ENCODE measurements at regions not wholly inside any gene's neighbourhood (a gene's known extent, or its start where the extent isn't known, plus 50 kb on each side); places are given as distances from the start of the nearest gene placed in this dataset.
"Not testable (repeated sequence)": the region's sequence is repeated elsewhere in the genome, so short reads cannot be mapped to it uniquely, and the experiment has no call there.

DNA sequence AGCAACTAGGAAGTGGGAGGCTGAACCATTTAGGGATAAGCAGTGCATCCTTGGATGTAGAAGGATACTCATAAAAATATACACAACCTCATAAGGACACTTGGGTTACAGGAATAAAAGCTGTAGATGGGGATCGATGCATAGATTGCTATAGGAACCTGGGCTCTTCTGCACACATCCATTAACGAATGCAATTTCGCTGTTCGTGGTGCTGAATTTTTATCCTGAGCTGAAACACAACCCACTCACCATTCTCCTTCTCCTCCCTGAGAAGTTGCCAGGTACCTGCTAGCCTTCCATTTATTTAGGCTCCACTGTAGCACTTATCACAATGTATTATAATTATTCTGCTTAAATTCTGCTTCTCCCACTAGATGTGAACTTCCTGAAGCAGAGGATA is 320.6 kb upstream of the BRINP1 start:
- Histone ChIP-seq H3K9me3 (ENCODE audit: insufficient read depth, low read length) (no peaks in the 10 kb centered on the region), H3K27ac (ENCODE audit: low read length) (no peak overlapping the region), H3K4me2 (ENCODE audit: low read length) (no peak overlapping the region), H3K79me2 (ENCODE audit: low read length) (no peaks in the 10 kb centered on the region), H2AFZ (ENCODE audit: low read depth, low read length) (no peak overlapping the region), H3K4me1 (ENCODE audit: low read length) (no peaks in the 10 kb centered on the region), H4K20me1 (ENCODE audit: insufficient read depth, low read length) (no peaks in the 10 kb centered on the region), H3K36me3 (replicated peaks; ENCODE audit: low read depth, low read length) (no peaks in the 10 kb centered on the region), H3K4me3 (ENCODE audit: low read length) (no peak overlapping the region), H3K27me3 (ENCODE audit: low read depth, low read length) (no peaks in the 10 kb centered on the region), H3K9ac (ENCODE audit: low read length) (no peak overlapping the region)
- TF ChIP-seq, protein P1, sequence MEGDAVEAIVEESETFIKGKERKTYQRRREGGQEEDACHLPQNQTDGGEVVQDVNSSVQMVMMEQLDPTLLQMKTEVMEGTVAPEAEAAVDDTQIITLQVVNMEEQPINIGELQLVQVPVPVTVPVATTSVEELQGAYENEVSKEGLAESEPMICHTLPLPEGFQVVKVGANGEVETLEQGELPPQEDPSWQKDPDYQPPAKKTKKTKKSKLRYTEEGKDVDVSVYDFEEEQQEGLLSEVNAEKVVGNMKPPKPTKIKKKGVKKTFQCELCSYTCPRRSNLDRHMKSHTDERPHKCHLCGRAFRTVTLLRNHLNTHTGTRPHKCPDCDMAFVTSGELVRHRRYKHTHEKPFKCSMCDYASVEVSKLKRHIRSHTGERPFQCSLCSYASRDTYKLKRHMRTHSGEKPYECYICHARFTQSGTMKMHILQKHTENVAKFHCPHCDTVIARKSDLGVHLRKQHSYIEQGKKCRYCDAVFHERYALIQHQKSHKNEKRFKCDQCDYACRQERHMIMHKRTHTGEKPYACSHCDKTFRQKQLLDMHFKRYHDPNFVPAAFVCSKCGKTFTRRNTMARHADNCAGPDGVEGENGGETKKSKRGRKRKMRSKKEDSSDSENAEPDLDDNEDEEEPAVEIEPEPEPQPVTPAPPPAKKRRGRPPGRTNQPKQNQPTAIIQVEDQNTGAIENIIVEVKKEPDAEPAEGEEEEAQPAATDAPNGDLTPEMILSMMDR (IDR thresholded peaks at IDR 0.05; ENCODE audit: low read depth, low read length) = no peak
- TF ChIP-seq EZH2phosphoT487 (IDR thresholded peaks at IDR 0.05; ENCODE audit: low read depth) = no peak

DNA sequence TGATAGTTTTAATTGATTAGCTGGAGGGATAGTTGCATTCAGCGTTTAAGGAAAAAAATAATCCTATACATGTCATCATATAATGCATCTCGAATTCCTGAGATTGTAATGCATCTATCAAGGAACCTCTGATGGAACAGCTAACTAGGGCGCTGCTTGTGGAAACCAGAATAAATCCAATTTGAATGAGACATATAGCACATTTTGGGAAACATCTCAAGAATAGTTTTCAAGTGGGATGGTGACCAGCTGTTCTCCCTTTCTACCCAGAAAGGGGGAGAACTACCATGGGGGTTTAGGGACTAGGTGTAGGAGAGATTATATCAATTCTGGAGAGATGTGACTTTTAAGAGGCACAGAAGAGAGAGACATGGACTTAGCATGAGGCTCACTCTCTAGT is 319.3 kb upstream of the BRINP1 start:
- H3K4me2 ChIP-seq (ENCODE audit: low read length) = no peak overlapping the region
- no peak for TF ChIP-seq EZH2phosphoT487 (IDR thresholded peaks at IDR 0.05; ENCODE audit: low read depth)
- TF ChIP-seq, protein P1 (IDR thresholded peaks at IDR 0.05; ENCODE audit: low read depth, low read length) = no peak
- no peaks in the 10 kb centered on the region for H3K4me1 ChIP-seq (ENCODE audit: low read length)
- no peaks in the 10 kb centered on the region for H4K20me1 ChIP-seq (ENCODE audit: insufficient read depth, low read length)
- H2AFZ ChIP-seq (ENCODE audit: low read depth, low read length) = no peak overlapping the region
- H3K9me3 ChIP-seq (ENCODE audit: insufficient read depth, low read length) = no peaks in the 10 kb centered on the region
- no peak overlapping the region for H3K27ac ChIP-seq (ENCODE audit: low read length)
- H3K79me2 ChIP-seq (ENCODE audit: low read length) = no peaks in the 10 kb centered on the region
- no peaks in the 10 kb centered on the region for H3K36me3 ChIP-seq (replicated peaks; ENCODE audit: low read depth, low read length)
- H3K27me3 ChIP-seq (ENCODE audit: low read depth, low read length) = no peaks in the 10 kb centered on the region
- H3K9ac ChIP-seq (ENCODE audit: low read length) = no peak overlapping the region
- H3K4me3 ChIP-seq (ENCODE audit: low read length) = no peak overlapping the region

DNA sequence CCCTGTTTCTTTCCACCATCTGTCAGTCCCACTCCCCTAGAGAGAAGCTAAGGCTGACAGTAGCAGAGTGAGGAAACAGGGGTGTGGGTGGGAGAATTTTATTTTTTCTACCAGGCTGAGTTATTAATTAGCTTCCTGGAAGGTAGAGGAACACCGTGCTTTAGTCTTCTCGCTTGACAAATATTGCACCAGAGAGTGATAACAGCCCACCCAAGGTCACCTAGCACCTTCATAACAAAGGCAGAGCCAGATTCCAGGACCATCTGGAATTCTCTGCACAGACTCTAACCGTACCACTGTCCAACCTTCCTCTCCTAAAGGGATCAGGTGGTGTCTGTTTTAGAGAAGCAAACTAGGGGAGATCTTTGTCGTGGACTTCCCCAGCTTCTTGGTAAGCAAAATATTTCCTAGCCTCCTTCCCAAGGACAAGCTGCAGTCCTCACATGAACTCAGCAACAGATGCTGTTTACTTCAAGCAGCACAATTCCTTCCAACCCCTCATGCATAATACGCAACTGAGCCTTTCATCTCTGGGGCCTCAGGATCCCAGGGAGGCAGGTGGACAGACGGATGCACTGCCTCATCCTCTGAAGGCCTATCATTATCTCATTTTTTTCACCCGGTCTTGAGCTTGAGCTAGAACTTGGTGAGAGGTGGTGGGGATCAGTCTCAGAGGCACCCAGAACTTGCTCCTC is 308.7 kb upstream of the BRINP1 start:
- Histone ChIP-seq H2AFZ (ENCODE audit: low read depth, low read length) (no peak overlapping the region), H3K9me3 (ENCODE audit: insufficient read depth, low read length) (no peaks in the 10 kb centered on the region), H4K20me1 (ENCODE audit: insufficient read depth, low read length) (no peaks in the 10 kb centered on the region), H3K4me3 (ENCODE audit: low read length) (no peak overlapping the region), H3K36me3 (replicated peaks; ENCODE audit: low read depth, low read length) (no peaks in the 10 kb centered on the region), H3K79me2 (ENCODE audit: low read length) (no peaks in the 10 kb centered on the region), H3K4me1 (ENCODE audit: low read length) (no peaks in the 10 kb centered on the region), H3K9ac (ENCODE audit: low read length) (no peak overlapping the region), H3K27ac (ENCODE audit: low read length) (no peak overlapping the region), H3K4me2 (ENCODE audit: low read length) (no peak overlapping the region), H3K27me3 (ENCODE audit: low read depth, low read length) (no peaks in the 10 kb centered on the region)
- no peak for TF ChIP-seq EZH2phosphoT487 (IDR thresholded peaks at IDR 0.05; ENCODE audit: low read depth)
- TF ChIP-seq, protein P1 (IDR thresholded peaks at IDR 0.05; ENCODE audit: low read depth, low read length) = no peak

DNA sequence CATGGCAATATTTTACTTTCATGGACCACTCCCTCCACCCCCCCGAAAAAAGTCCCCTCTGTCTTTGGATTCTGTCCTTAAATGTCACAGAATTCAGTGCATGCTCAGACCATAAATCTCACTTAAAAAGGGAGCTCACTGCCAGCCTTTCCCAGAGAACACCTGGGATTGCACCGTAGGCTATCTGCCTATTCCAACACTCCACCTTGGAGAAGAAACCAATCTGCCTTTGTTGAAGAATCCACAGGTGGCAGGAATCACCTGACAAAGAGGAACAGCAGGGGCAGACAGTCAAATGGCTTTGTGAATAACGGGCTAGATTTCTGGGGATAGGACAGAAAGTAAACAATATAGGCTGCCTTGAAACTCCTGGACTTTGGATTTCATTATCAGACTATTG is 306.7 kb upstream of the BRINP1 start:
- Histone ChIP-seq H3K4me2 (ENCODE audit: low read length) (no peak overlapping the region), H3K27ac (ENCODE audit: low read length) (no peak overlapping the region), H4K20me1 (ENCODE audit: insufficient read depth, low read length) (no peaks in the 10 kb centered on the region), H2AFZ (ENCODE audit: low read depth, low read length) (no peak overlapping the region), H3K9ac (ENCODE audit: low read length) (no peak overlapping the region), H3K79me2 (ENCODE audit: low read length) (no peaks in the 10 kb centered on the region), H3K4me1 (ENCODE audit: low read length) (no peaks in the 10 kb centered on the region), H3K36me3 (replicated peaks; ENCODE audit: low read depth, low read length) (no peaks in the 10 kb centered on the region), H3K27me3 (ENCODE audit: low read depth, low read length) (no peaks in the 10 kb centered on the region), H3K9me3 (ENCODE audit: insufficient read depth, low read length) (no peaks in the 10 kb centered on the region), H3K4me3 (ENCODE audit: low read length) (no peak overlapping the region)
- no peak for TF ChIP-seq EZH2phosphoT487 (IDR thresholded peaks at IDR 0.05; ENCODE audit: low read depth)
- TF ChIP-seq, protein P1 (IDR thresholded peaks at IDR 0.05; ENCODE audit: low read depth, low read length) = no peak

DNA sequence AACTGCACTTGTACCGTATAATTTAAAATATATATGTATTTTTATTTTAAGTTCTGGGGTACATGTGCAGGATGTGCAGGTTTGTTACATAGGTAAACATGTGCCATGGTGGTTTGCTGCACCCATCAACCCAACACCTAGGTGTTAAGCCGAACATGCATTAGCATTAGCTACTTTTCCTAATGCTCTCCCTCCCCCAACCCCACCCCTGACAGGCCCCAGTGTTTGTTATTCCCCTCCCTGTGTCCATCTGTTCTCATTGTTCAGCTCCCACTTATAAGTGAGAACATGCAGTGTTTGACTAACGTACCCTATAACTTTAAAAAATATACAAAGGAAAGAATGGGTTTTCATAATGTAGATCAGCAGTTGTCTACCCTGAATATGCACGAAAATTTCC is 303.5 kb upstream of the BRINP1 start:
- not testable (repeated sequence) for H2AFZ ChIP-seq (ENCODE audit: low read depth, low read length); H3K4me3 ChIP-seq (ENCODE audit: low read length); H3K9ac ChIP-seq (ENCODE audit: low read length); H3K79me2 ChIP-seq (ENCODE audit: low read length); H3K27me3 ChIP-seq (ENCODE audit: low read depth, low read length); H3K27ac ChIP-seq (ENCODE audit: low read length); H3K4me2 ChIP-seq (ENCODE audit: low read length); H3K36me3 ChIP-seq (replicated peaks; ENCODE audit: low read depth, low read length); H3K4me1 ChIP-seq (ENCODE audit: low read length); H4K20me1 ChIP-seq (ENCODE audit: insufficient read depth, low read length); H3K9me3 ChIP-seq (ENCODE audit: insufficient read depth, low read length)

Measured in OCI-LY3 (cell line).